Liver (tissue), 3 donors: ENCODE measurements at regions not wholly inside any gene's neighbourhood (a gene's known extent, or its start where the extent isn't known, plus 50 kb on each side); places are given as distances from the start of the nearest gene placed in this dataset.

Source experiments
- EGR1 ChIP-seq, 2 donors: IDR thresholded peaks; 2 replicates each; pipeline ENCODE4 v1.6.1; 2016 to 2018; ENCODE audit warnings: antibody characterized with exemption in 2 of 2, low read depth in 2 of 2
- GABPA ChIP-seq, 2 donors: IDR thresholded peaks in 1 of 2; conservative IDR thresholded peaks in 1 of 2; 2 replicates each; pipeline ENCODE4 v1.6.1; 2016; ENCODE audit warnings: antibody characterized with exemption in 2 of 2, mild to moderate bottlenecking in 1 of 2, moderate library complexity in 1 of 2
- NR2F2 ChIP-seq: IDR thresholded peaks from 2 replicates; pipeline ENCODE4 v1.6.1; 2016; ENCODE audit warnings: antibody characterized with exemption
- RAD21 ChIP-seq, 2 donors: IDR thresholded peaks; 2 replicates each; pipeline ENCODE4 v1.6.1; 2016; ENCODE audit warnings: antibody characterized with exemption in 2 of 2, mild to moderate bottlenecking in 2 of 2
- RXRA ChIP-seq, 2 donors: IDR thresholded peaks; 2 replicates each; pipeline ENCODE4 v1.6.1; 2017 to 2018; ENCODE audit warnings: antibody characterized with exemption in 2 of 2, mild to moderate bottlenecking in 1 of 2
- SP1 ChIP-seq: IDR thresholded peaks from 2 replicates; pipeline ENCODE4 v1.6.1; 2018; ENCODE audit warnings: antibody characterized with exemption, mild to moderate bottlenecking
- YY1 ChIP-seq: IDR thresholded peaks from 2 replicates; pipeline ENCODE4 v1.6.1; 2016; ENCODE audit warnings: antibody characterized with exemption, mild to moderate bottlenecking
- TF ChIP-seq, protein P1 (sequence below): IDR thresholded peaks from 2 replicates; pipeline ENCODE4 v1.6.1; 2016; ENCODE audit warnings: antibody characterized with exemption
- TF ChIP-seq, protein P2 (sequence below): fragments of 150-350 bp; IDR thresholded peaks from 2 replicates; pipeline ENCODE4 v1.5.1; 2017; ENCODE audit warnings: improper control_type of control experiment, low read depth, low read length; ENCODE audit not compliant: missing input control
- TF ChIP-seq, protein P3 (sequence below): IDR thresholded peaks from 2 replicates; pipeline ENCODE4 v1.6.1; 2016; ENCODE audit warnings: antibody characterized with exemption, mild to moderate bottlenecking
- donor health status: healthy.
- donor health status: healthy.

DNA sequence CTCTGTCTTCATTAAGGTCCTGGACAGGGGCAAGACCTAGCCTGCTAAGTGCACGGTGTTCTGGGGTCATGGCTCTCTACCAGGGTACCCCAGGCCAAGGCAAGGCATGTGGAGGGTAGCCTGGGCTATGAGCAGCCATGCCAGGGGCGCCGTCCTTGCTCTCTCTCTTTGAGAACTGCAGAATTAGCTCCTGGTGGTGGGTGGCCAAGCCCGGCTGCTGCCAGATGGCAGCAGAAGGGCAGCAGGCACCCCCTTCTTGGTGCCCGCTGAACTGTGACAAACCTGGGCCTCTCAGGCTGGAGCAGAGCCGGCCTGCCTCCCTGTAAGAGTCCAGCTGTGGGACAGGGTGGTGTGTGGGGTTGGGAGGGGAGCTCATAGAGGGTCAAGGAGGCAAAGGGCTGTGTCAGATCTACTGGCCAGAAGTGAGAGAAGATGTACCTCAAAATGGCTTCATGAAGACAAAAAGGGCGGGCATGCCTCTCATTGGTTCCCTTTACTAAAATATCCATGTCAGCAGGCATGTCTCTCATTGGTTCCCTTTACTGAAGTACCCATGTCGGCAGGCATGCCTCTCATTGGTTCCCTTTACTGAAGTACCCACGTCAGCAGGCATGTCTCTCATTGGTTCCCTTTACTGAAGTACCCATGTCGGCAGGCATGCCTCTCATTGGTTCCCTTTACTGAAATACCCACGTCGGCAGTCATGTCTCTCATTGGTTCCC, 81.7 kb upstream of the SDK2 start:
- TF ChIP-seq SP1 (no peak), RAD21 (IDR thresholded peaks at IDR 0.05) (no peak), EGR1 (IDR thresholded peaks at IDR 0.05; ENCODE audit: low read depth in 2 of 2) (no peak), GABPA (IDR thresholded peaks at IDR 0.05 in 1 of 2, conservative IDR thresholded peaks at IDR 0.05 in 1 of 2) (no peak), RXRA (IDR thresholded peaks at IDR 0.05) (no peak), NR2F2 (no peak), YY1 (no peak)
- TF ChIP-seq, protein P1, sequence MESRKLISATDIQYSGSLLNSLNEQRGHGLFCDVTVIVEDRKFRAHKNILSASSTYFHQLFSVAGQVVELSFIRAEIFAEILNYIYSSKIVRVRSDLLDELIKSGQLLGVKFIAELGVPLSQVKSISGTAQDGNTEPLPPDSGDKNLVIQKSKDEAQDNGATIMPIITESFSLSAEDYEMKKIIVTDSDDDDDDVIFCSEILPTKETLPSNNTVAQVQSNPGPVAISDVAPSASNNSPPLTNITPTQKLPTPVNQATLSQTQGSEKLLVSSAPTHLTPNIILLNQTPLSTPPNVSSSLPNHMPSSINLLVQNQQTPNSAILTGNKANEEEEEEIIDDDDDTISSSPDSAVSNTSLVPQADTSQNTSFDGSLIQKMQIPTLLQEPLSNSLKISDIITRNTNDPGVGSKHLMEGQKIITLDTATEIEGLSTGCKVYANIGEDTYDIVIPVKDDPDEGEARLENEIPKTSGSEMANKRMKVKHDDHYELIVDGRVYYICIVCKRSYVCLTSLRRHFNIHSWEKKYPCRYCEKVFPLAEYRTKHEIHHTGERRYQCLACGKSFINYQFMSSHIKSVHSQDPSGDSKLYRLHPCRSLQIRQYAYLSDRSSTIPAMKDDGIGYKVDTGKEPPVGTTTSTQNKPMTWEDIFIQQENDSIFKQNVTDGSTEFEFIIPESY: no peak
- TF ChIP-seq, protein P2, sequence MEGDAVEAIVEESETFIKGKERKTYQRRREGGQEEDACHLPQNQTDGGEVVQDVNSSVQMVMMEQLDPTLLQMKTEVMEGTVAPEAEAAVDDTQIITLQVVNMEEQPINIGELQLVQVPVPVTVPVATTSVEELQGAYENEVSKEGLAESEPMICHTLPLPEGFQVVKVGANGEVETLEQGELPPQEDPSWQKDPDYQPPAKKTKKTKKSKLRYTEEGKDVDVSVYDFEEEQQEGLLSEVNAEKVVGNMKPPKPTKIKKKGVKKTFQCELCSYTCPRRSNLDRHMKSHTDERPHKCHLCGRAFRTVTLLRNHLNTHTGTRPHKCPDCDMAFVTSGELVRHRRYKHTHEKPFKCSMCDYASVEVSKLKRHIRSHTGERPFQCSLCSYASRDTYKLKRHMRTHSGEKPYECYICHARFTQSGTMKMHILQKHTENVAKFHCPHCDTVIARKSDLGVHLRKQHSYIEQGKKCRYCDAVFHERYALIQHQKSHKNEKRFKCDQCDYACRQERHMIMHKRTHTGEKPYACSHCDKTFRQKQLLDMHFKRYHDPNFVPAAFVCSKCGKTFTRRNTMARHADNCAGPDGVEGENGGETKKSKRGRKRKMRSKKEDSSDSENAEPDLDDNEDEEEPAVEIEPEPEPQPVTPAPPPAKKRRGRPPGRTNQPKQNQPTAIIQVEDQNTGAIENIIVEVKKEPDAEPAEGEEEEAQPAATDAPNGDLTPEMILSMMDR: no peak
- TF ChIP-seq, protein P3, sequence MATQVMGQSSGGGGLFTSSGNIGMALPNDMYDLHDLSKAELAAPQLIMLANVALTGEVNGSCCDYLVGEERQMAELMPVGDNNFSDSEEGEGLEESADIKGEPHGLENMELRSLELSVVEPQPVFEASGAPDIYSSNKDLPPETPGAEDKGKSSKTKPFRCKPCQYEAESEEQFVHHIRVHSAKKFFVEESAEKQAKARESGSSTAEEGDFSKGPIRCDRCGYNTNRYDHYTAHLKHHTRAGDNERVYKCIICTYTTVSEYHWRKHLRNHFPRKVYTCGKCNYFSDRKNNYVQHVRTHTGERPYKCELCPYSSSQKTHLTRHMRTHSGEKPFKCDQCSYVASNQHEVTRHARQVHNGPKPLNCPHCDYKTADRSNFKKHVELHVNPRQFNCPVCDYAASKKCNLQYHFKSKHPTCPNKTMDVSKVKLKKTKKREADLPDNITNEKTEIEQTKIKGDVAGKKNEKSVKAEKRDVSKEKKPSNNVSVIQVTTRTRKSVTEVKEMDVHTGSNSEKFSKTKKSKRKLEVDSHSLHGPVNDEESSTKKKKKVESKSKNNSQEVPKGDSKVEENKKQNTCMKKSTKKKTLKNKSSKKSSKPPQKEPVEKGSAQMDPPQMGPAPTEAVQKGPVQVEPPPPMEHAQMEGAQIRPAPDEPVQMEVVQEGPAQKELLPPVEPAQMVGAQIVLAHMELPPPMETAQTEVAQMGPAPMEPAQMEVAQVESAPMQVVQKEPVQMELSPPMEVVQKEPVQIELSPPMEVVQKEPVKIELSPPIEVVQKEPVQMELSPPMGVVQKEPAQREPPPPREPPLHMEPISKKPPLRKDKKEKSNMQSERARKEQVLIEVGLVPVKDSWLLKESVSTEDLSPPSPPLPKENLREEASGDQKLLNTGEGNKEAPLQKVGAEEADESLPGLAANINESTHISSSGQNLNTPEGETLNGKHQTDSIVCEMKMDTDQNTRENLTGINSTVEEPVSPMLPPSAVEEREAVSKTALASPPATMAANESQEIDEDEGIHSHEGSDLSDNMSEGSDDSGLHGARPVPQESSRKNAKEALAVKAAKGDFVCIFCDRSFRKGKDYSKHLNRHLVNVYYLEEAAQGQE: no peak
